ENCODE measurements at regions not wholly inside any gene's neighbourhood (a gene's known extent, or its start where the extent isn't known, plus 50 kb on each side); places are given as distances from the start of the nearest gene placed in this dataset.

DNA sequence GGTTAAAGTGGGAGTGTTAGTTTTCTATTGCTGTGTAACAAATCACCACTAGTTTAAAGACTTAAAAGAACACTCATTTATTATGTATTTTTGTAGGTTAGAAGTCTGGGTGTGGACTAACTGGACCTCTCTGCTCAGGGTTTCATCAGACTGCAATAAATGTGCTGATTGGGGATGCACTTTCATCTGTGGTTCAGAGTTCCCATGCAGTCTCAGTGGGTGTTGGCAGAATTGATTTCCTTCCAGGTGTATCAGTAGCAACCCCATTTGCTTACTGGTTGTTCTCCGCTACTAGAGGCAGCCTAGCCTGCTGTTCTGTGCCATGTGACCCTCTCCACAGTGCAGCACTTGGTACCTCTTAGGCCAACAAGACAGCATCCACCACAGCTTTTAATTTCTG, 2200.5 kb downstream of the MAT2B start:
- H3K27me3 ChIP-seq: no peaks in the 10 kb centered on the region
- H3K9me3 ChIP-seq (ENCODE audit: low read depth): no peaks in the 10 kb centered on the region
- H3K27ac ChIP-seq: no peak overlapping the region
- no peak for DNase-seq (ENCODE audit: low read depth in 1 of 2, low spot score in 1 of 2)
- no peak overlapping the region for H3K4me3 ChIP-seq
- H3K4me1 ChIP-seq (ENCODE audit: low read depth): no peaks in the 10 kb centered on the region
- no peaks in the 10 kb centered on the region for H3K36me3 ChIP-seq
- TF ChIP-seq, protein P1, sequence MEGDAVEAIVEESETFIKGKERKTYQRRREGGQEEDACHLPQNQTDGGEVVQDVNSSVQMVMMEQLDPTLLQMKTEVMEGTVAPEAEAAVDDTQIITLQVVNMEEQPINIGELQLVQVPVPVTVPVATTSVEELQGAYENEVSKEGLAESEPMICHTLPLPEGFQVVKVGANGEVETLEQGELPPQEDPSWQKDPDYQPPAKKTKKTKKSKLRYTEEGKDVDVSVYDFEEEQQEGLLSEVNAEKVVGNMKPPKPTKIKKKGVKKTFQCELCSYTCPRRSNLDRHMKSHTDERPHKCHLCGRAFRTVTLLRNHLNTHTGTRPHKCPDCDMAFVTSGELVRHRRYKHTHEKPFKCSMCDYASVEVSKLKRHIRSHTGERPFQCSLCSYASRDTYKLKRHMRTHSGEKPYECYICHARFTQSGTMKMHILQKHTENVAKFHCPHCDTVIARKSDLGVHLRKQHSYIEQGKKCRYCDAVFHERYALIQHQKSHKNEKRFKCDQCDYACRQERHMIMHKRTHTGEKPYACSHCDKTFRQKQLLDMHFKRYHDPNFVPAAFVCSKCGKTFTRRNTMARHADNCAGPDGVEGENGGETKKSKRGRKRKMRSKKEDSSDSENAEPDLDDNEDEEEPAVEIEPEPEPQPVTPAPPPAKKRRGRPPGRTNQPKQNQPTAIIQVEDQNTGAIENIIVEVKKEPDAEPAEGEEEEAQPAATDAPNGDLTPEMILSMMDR (IDR thresholded peaks at IDR 0.05; ENCODE audit: low read depth, low read length): no peak

- Histone ChIP-seq H3K4me3 (no peak overlapping the region), H3K4me1 (ENCODE audit: low read depth) (peaks cover 7% of the 10 kb centered on the region), H3K27me3 (no peaks in the 10 kb centered on the region), H3K27ac (no peak overlapping the region), H3K9me3 (ENCODE audit: low read depth) (peaks cover 2% of the 10 kb centered on the region), H3K36me3 (no peaks in the 10 kb centered on the region)
- TF ChIP-seq, protein P1 (IDR thresholded peaks at IDR 0.05; ENCODE audit: low read depth, low read length): no peak
- no peak for DNase-seq (ENCODE audit: low read depth in 1 of 2, low spot score in 1 of 2)
Observed at GRCh38 chr5:165712011-165712410, 2206.6 kb downstream of the MAT2B start.

DNA sequence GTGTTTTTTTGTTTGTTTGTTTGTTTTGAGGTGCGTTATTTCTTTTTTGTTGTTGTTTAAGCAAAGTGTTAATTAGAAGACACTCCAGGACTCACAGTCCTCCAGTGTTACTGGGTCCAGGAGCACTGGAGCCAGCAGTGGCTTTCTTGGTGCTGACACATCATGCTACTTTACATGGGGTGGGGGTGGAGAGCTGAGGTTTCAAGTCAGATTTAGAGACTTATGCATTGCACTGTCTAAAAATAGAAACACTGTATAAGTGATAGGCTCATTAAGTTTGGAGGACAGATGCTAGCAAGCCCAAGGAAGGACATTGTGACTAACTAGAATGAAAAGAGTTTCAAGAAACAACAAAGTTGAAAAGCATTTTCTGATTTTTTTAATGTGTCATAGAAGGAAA, 2209.2 kb downstream of the MAT2B start:
- peaks cover 7% of the 10 kb centered on the region for H3K4me1 ChIP-seq (ENCODE audit: low read depth)
- H3K27ac ChIP-seq: no peak overlapping the region
- H3K27me3 ChIP-seq: no peaks in the 10 kb centered on the region
- no peaks in the 10 kb centered on the region for H3K36me3 ChIP-seq
- no peak overlapping the region for H3K4me3 ChIP-seq
- H3K9me3 ChIP-seq (ENCODE audit: low read depth): peaks cover 2% of the 10 kb centered on the region
- DNase-seq (ENCODE audit: low read depth in 1 of 2, low spot score in 1 of 2): peak in 1 of 2 donors; percentile 30
- TF ChIP-seq, protein P1 (IDR thresholded peaks at IDR 0.05; ENCODE audit: low read depth, low read length): no peak

GRCh38 chr5:165720901-165721300, 2215.5 kb downstream of the MAT2B start:
- Histone ChIP-seq H3K27me3 (no peaks in the 10 kb centered on the region), H3K4me3 (no peak overlapping the region), H3K36me3 (no peaks in the 10 kb centered on the region), H3K27ac (no peak overlapping the region), H3K4me1 (ENCODE audit: low read depth) (no peaks in the 10 kb centered on the region), H3K9me3 (ENCODE audit: low read depth) (no peaks in the 10 kb centered on the region)
- no peak for DNase-seq (ENCODE audit: low read depth in 1 of 2, low spot score in 1 of 2)
- TF ChIP-seq, protein P1 (IDR thresholded peaks at IDR 0.05; ENCODE audit: low read depth, low read length): no peak

- H3K27ac ChIP-seq: no peak overlapping the region
- H3K36me3 ChIP-seq: no peaks in the 10 kb centered on the region
- TF ChIP-seq, protein P1 (IDR thresholded peaks at IDR 0.05; ENCODE audit: low read depth, low read length): no peak
- H3K9me3 ChIP-seq (ENCODE audit: low read depth): no peaks in the 10 kb centered on the region
- no peaks in the 10 kb centered on the region for H3K4me1 ChIP-seq (ENCODE audit: low read depth)
- no peak for DNase-seq (ENCODE audit: low read depth in 1 of 2, low spot score in 1 of 2)
- H3K27me3 ChIP-seq: no peaks in the 10 kb centered on the region
- H3K4me3 ChIP-seq: no peak overlapping the region
Observed at GRCh38 chr5:165722401-165722800, 2217.0 kb downstream of the MAT2B start.

GRCh38 chr5:165723931-165724330, 2218.5 kb downstream of the MAT2B start:
- Histone ChIP-seq H3K27me3 (no peaks in the 10 kb centered on the region), H3K36me3 (no peaks in the 10 kb centered on the region), H3K4me3 (no peak overlapping the region), H3K9me3 (ENCODE audit: low read depth) (no peaks in the 10 kb centered on the region), H3K4me1 (ENCODE audit: low read depth) (no peaks in the 10 kb centered on the region), H3K27ac (no peak overlapping the region)
- TF ChIP-seq, protein P1 (IDR thresholded peaks at IDR 0.05; ENCODE audit: low read depth, low read length): no peak
- no peak for DNase-seq (ENCODE audit: low read depth in 1 of 2, low spot score in 1 of 2)

Measured in cardiac muscle cell (in vitro differentiated cells and primary cell).